Stimulated activated CD4-positive, alpha-beta T cell treated with anti-CD3 and anti-CD28 coated beads, Interleukin-1b, Interleukin-23, amount 100 ng/mL, for 1 hour (primary cell): ENCODE measurements at regions not wholly inside any gene's neighbourhood (a gene's known extent, or its start where the extent isn't known, plus 50 kb on each side); places are given as distances from the start of the nearest gene placed in this dataset.
"Not testable (repeated sequence)": the region's sequence is repeated elsewhere in the genome, so short reads cannot be mapped to it uniquely, and the experiment has no call there.

Source experiments
- DNase-seq, 2 donors: peaks; one replicate each; pipeline ENCODE4 v3.0.0-alpha.2; 2020; ENCODE audit warnings: low read depth in 2 of 2

DNA sequence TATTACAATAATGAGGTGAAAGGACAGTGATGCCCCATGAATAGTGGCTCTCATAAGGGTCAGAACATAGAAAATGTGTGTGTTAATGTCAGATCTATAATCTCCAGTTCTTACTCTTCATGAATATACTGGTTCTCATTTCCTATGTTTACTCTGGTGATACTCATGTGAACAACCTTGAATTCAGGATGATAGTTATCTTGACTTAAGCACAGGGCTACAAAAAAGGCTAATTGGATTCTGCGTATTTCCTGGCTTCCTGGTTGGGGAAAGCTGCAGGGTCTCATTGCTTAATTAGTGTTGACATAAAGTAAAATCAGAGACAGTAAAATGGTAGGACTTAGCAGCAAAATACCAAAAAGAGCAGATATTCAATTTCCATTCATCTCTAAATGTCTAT is 1316.8 kb upstream of the RAG2 start:
- DNase-seq: no peak

GRCh38 chr11:37908219-37908548 is 1310.1 kb upstream of the RAG2 start:
- no peak for DNase-seq

- no peak for DNase-seq
Measured at GRCh38 chr11:37907436-37908218, 1309.6 kb upstream of the RAG2 start.

- DNase-seq: no peak
Measured at GRCh38 chr11:37905707-37906417, 1307.8 kb upstream of the RAG2 start.

GRCh38 chr11:37896016-37896415 is 1298.0 kb upstream of the RAG2 start:
- no peak for DNase-seq

GRCh38 chr11:37881741-37882140 is 1283.7 kb upstream of the RAG2 start:
- no peak for DNase-seq

- DNase-seq: no peak
Measured at GRCh38 chr11:37861671-37862070, 1263.6 kb upstream of the RAG2 start.

DNA sequence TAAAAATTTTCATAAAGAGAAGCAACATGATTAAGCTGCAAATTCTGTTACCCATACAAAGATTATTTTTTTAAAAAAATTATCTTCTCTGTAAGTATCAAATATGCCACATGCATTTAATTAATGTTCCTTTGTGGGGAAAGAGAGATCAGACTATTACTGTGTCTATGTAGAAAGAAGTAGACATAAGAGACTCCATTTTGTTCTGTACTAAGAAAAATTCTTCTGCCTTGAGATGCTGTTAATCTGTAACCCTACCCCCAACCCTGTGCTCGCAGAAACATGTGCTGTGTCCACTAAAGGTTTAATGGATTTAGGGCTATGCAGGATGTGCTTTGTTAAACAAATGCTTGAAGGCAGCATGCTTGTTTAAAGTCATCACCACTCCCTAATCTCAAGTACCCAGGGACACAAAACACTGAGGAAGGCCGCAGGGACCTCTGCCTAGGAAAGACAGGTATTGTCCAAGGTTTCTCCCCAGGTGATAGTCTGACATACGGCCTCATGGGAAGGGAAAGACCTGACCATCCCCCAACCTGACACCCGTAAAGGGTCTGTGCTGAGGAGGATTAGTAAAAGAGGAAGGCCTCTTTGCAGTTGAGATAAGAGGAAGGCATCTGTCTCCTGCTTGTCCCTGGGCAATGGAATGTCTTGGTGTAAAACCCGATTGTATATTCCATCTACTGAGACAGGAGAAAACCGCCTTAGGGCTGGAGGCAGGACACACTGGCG is 1260.9 kb upstream of the RAG2 start:
- DNase-seq: not testable (repeated sequence)

GRCh38 chr11:37858398-37858797 is 1260.4 kb upstream of the RAG2 start:
- DNase-seq: no peak

DNA sequence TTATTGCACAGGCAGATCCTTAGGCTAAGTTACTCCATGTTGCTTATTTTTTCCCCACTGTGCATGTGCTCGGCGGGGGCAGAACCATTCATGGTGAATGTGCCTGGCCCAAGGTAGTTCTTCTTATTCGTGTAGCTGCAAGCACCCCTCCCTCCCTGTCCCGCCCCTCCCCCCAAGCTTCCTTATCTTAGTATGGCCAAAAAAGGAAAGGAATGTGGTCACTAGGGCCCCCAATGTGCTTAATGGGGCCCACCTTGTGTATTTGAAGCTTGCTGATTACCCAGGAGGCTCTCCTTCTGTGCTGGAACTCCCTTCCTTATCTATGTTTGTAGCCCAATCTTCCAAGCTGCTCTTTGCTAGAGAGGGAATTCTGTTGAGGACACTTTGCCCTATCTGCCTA is 1259.7 kb upstream of the RAG2 start:
- no peak for DNase-seq

- no peak for DNase-seq
Measured at GRCh38 chr11:37849706-37850105, 1251.7 kb upstream of the RAG2 start.

DNA sequence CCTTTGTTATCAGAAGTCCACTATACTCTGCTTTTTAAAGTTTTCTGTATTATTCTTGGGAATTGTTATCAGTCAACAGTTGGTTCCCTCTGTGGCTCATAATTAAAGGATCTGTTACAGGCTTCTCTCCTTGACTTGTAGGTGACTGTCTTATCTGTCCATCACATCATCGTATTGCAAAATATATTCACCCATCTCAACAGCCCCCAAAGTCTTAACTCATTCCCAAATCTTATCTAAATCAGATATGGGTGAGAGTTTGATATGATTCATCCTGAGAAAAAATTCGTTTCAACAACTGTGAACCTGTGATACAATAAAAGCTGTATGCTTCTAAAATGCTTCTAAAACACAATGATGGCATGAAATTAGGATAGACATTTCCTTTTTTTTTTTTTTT is 1245.6 kb upstream of the RAG2 start:
- DNase-seq: no peak

- DNase-seq: no peak
Measured at GRCh38 chr11:37841016-37841415, 1243.0 kb upstream of the RAG2 start.

- DNase-seq: not testable (repeated sequence)
Measured at GRCh38 chr11:37840345-37840744, 1242.3 kb upstream of the RAG2 start.

GRCh38 chr11:37830529-37830928 is 1232.5 kb upstream of the RAG2 start:
- DNase-seq: no peak

DNA sequence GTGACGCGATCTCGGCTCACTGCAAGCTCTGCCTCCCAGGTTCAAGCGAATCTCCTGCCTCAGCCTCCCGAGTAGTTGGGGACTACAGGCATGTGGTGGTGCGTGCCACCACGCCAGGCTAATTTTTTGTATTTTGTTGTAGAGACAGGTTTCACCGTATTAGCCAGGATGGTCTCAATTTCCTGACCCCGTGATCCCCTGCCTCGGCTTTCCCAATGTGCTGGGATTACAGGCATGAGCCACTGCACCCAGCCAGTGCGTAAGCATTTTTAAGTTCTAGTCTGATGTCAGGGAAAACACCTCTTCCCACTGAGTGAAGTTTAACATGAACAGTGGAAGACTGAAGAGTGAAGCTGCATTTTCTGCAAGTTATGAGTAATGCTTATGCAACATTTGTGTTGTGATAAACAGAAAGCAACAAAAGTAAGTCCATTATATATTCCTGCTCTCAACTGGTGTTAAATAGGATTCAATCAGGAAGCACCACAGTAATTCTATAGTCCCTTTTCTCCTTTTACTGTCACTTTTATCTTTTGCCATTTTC is 1219.8 kb upstream of the RAG2 start:
- DNase-seq: no peak

DNA sequence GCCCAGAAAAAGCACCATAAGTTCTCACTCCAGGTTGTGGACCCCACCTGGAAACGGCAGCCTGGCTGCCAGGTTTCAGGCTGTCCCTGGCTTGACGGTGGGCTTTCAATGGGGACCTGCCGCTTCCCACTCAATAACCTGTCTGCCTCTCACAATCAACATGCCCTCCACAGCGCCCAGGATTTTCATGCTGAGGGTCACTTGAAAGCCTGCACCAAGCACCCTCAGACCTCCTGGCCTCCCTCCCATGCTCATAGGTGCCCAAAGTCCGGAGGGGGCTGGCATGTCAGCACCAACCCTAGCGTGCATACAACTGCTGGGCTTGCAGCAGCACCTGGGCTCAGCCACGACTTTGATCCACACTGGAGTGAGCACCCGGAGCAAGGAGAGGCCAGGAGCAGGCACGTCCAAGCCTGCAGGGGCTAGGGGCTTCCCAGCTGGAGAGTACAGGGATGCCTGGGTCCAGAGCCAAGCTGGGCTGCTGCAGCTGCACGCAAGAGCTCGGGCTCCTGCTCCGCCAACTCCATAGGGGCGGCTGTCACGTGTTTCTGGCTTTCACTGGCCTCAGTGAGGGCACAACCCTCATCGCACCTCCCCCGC is 1214.3 kb upstream of the RAG2 start:
- no peak for DNase-seq

GRCh38 chr11:37811349-37811748 is 1213.3 kb upstream of the RAG2 start:
- DNase-seq: no peak

GRCh38 chr11:37804666-37805065 is 1206.6 kb upstream of the RAG2 start:
- no peak for DNase-seq

DNA sequence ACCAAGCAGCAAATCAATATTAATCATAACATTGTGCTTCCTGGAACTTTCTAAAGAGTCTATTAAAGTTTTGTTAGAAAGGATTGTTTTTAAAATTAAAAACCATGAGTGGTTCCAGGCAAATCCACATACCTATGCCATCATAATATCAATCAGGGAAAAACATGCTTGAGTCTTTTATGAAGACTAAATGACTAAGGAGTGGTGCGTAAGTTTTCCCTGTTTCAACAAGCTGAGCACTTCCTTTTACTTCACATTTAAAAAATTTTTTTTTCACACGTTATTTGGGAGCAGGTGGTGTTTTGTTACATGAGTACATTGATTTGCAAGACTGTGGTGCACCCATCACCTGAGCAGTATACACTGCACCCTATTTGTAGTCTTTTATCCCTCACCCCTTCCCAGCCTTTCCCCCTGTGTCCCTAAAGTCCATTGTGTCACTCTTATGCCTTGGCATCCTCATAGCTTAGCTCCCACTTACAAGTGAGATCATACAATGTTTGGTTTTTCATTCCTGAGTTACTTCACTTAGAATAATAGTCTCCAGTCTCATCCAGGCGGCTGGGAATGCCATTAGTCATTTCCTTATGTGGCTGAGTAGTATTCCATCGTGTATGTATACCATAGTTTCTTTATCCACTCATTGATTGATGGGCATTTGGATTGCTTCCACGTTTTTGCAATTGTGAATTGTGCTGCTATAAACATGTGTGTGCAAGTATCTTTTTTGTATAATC is 1190.3 kb upstream of the RAG2 start:
- DNase-seq: no peak

- DNase-seq: no peak
Measured at GRCh38 chr11:37786214-37786755, 1188.2 kb upstream of the RAG2 start.
